ENCODE measurements at regions not wholly inside any gene's neighbourhood (a gene's known extent, or its start where the extent isn't known, plus 50 kb on each side); places are given as distances from the start of the nearest gene placed in this dataset.

- TF ChIP-seq CTCF (IDR thresholded peaks at IDR 0.05; ENCODE audit: insufficient read depth, low read length, poor library complexity, severe bottlenecking) (no peak), EZH2phosphoT487 (conservative IDR thresholded peaks at IDR 0.05; ENCODE audit: low read length) (no peak)
- H3K27me3 ChIP-seq (ENCODE audit: low read length): no peaks in the 10 kb centered on the region
- no peak overlapping the region for H3K27ac ChIP-seq (ENCODE audit: low read depth, low read length)
- no peak overlapping the region for H3K4me3 ChIP-seq (ENCODE audit: insufficient read depth, low read length, poor library complexity, severe bottlenecking)
- no peaks in the 10 kb centered on the region for H3K9me3 ChIP-seq (ENCODE audit: insufficient read depth, low read length)
- no peaks in the 10 kb centered on the region for H4K20me1 ChIP-seq (ENCODE audit: low read depth, low read length)
- no peaks in the 10 kb centered on the region for H3K9me2 ChIP-seq (replicated peaks; ENCODE audit: insufficient read depth, low read length)
- no peaks in the 10 kb centered on the region for H3K79me2 ChIP-seq (ENCODE audit: insufficient read depth, low read length)
- H3K9ac ChIP-seq (ENCODE audit: low read length): no peak overlapping the region
- no peak overlapping the region for H2AFZ ChIP-seq (ENCODE audit: low read depth, low read length, severe bottlenecking)
- H3K4me2 ChIP-seq (ENCODE audit: low read depth, low read length, poor library complexity, severe bottlenecking): no peak overlapping the region
- no peaks in the 10 kb centered on the region for H3K36me3 ChIP-seq (ENCODE audit: low read length)
- H3F3A ChIP-seq (ENCODE audit: insufficient read depth): no peaks in the 10 kb centered on the region
These were observed 130.3 kb upstream of the SATB2 start for GRCh38 chr2:199588054-199588453.

- TF ChIP-seq EZH2phosphoT487 (conservative IDR thresholded peaks at IDR 0.05; ENCODE audit: low read length): no peak
- H3K27ac ChIP-seq (ENCODE audit: low read depth, low read length): no peak overlapping the region
These were observed 128.9 kb upstream of the SATB2 start for GRCh38 chr2:199586646-199587045.

GRCh38 chr2:199583676-199584075 lies 125.9 kb upstream of the SATB2 start:
- H3K4me2 ChIP-seq (ENCODE audit: low read depth, low read length, poor library complexity, severe bottlenecking): no peak overlapping the region
- H3K9ac ChIP-seq (ENCODE audit: low read length): no peak overlapping the region
- H3K27ac ChIP-seq (ENCODE audit: low read depth, low read length): no peak overlapping the region
- H3K36me3 ChIP-seq (ENCODE audit: low read length): no peaks in the 10 kb centered on the region
- TF ChIP-seq CTCF (IDR thresholded peaks at IDR 0.05; ENCODE audit: insufficient read depth, low read length, poor library complexity, severe bottlenecking): no peak
- no peak for TF ChIP-seq EZH2phosphoT487 (conservative IDR thresholded peaks at IDR 0.05; ENCODE audit: low read length)
- H3K79me2 ChIP-seq (ENCODE audit: insufficient read depth, low read length): no peaks in the 10 kb centered on the region
- H4K20me1 ChIP-seq (ENCODE audit: low read depth, low read length): no peaks in the 10 kb centered on the region
- H2AFZ ChIP-seq (ENCODE audit: low read depth, low read length, severe bottlenecking): no peak overlapping the region
- no peaks in the 10 kb centered on the region for H3K9me2 ChIP-seq (replicated peaks; ENCODE audit: insufficient read depth, low read length)
- H3K4me3 ChIP-seq (ENCODE audit: insufficient read depth, low read length, poor library complexity, severe bottlenecking): no peak overlapping the region
- H3K9me3 ChIP-seq (ENCODE audit: insufficient read depth, low read length): no peaks in the 10 kb centered on the region
- H3F3A ChIP-seq (ENCODE audit: insufficient read depth): no peaks in the 10 kb centered on the region
- no peaks in the 10 kb centered on the region for H3K27me3 ChIP-seq (ENCODE audit: low read length)

More at GRCh38 chr2:199586646-199587045, 128.9 kb upstream of the SATB2 start:
- no peaks in the 10 kb centered on the region for H3K36me3 ChIP-seq (ENCODE audit: low read length)
- H4K20me1 ChIP-seq (ENCODE audit: low read depth, low read length): no peaks in the 10 kb centered on the region
- H3K4me2 ChIP-seq (ENCODE audit: low read depth, low read length, poor library complexity, severe bottlenecking): no peak overlapping the region
- no peak overlapping the region for H3K9ac ChIP-seq (ENCODE audit: low read length)
- H3K9me3 ChIP-seq (ENCODE audit: insufficient read depth, low read length): no peaks in the 10 kb centered on the region
- no peaks in the 10 kb centered on the region for H3F3A ChIP-seq (ENCODE audit: insufficient read depth)
- H3K79me2 ChIP-seq (ENCODE audit: insufficient read depth, low read length): no peaks in the 10 kb centered on the region
- H3K27me3 ChIP-seq (ENCODE audit: low read length): no peaks in the 10 kb centered on the region
- no peak overlapping the region for H3K4me3 ChIP-seq (ENCODE audit: insufficient read depth, low read length, poor library complexity, severe bottlenecking)
- no peaks in the 10 kb centered on the region for H3K9me2 ChIP-seq (replicated peaks; ENCODE audit: insufficient read depth, low read length)
- H2AFZ ChIP-seq (ENCODE audit: low read depth, low read length, severe bottlenecking): no peak overlapping the region

- Histone ChIP-seq H3K4me2 (ENCODE audit: low read depth, low read length, poor library complexity, severe bottlenecking) (no peak overlapping the region), H3K9ac (ENCODE audit: low read length) (no peak overlapping the region), H3K27me3 (ENCODE audit: low read length) (no peaks in the 10 kb centered on the region), H3K27ac (ENCODE audit: low read depth, low read length) (no peak overlapping the region), H3K9me2 (replicated peaks; ENCODE audit: insufficient read depth, low read length) (no peaks in the 10 kb centered on the region), H2AFZ (ENCODE audit: low read depth, low read length, severe bottlenecking) (no peak overlapping the region), H3K79me2 (ENCODE audit: insufficient read depth, low read length) (no peaks in the 10 kb centered on the region), H3K9me3 (ENCODE audit: insufficient read depth, low read length) (no peaks in the 10 kb centered on the region), H3K36me3 (ENCODE audit: low read length) (no peaks in the 10 kb centered on the region), H4K20me1 (ENCODE audit: low read depth, low read length) (no peaks in the 10 kb centered on the region), H3K4me3 (ENCODE audit: insufficient read depth, low read length, poor library complexity, severe bottlenecking) (no peak overlapping the region), H3F3A (ENCODE audit: insufficient read depth) (no peaks in the 10 kb centered on the region)
- no peak for TF ChIP-seq EZH2phosphoT487 (conservative IDR thresholded peaks at IDR 0.05; ENCODE audit: low read length)
These were observed 124.2 kb upstream of the SATB2 start for GRCh38 chr2:199581935-199582360.

All from SU-DHL-6 (cell line).